Chondrocyte (in vitro differentiated cells): ENCODE measurements at regions not wholly inside any gene's neighbourhood (a gene's known extent, or its start where the extent isn't known, plus 50 kb on each side); places are given as distances from the start of the nearest gene placed in this dataset.

Experiments used
- DNase-seq: peaks from one replicate; pipeline ENCODE4 v3.0.0; 2021; ENCODE audit warnings: mixed read lengths, low spot score
- H3K27ac Mint-ChIP-seq: one replicate; pipeline ENCODE4 v1.8.0; 2021; ENCODE audit warnings: mild to moderate bottlenecking, moderate library complexity, mixed read lengths; ENCODE audit not compliant: unreplicated experiment
- H3K27me3 Mint-ChIP-seq: 2 replicates; pipeline ENCODE4 v1.8.0; 2021; ENCODE audit warnings: low read depth, mixed read lengths
- H3K36me3 Mint-ChIP-seq: 2 replicates; pipeline ENCODE4 v1.8.0; 2021; ENCODE audit warnings: low read depth, mixed read lengths
- H3K4me1 Mint-ChIP-seq: 2 replicates; pipeline ENCODE4 v1.8.0; 2021; ENCODE audit warnings: low read depth, mild to moderate bottlenecking, mixed read lengths
- H3K4me3 Mint-ChIP-seq: one replicate; pipeline ENCODE4 v1.8.0; 2021; ENCODE audit warnings: mild to moderate bottlenecking, moderate library complexity, mixed read lengths; ENCODE audit not compliant: unreplicated experiment
- H3K9me3 Mint-ChIP-seq: 2 replicates; pipeline ENCODE4 v1.8.0; 2021; ENCODE audit warnings: low read depth, mixed read lengths
- TF ChIP-seq, protein P1 (sequence below): fragments of 200-600 bp; sonication (generic); IDR thresholded peaks from 2 replicates; pipeline ENCODE4 v1.5.0; 2021; ENCODE audit warnings: antibody characterized with exemption, mild to moderate bottlenecking, moderate library complexity

DNA sequence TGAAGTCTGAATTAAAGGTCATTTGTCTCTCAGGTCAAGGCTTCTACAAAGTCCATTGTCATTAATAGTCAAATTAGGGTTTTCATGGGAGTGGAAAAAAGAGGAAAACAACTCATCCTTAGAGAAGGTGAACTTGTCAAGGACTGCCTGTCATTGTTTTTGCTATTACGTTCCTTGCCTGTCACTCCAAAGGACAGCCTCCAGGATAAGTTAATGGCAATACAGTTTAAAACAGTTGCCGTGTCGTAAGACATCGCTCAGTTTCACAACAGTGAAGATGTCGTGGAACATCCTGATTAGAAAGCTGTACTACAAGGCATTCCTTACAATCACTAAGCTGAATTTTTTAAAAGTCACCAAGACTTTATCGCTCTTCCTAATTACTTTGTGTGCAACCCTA is 466.8 kb upstream of the SMIM31 start:
- H3K36me3 Mint-ChIP-seq = no peaks in the 10 kb centered on the region
- no peaks in the 10 kb centered on the region for H3K4me1 Mint-ChIP-seq
- no peak overlapping the region for H3K27ac Mint-ChIP-seq
- H3K4me3 Mint-ChIP-seq = no peak overlapping the region
- no peaks in the 10 kb centered on the region for H3K9me3 Mint-ChIP-seq
- DNase-seq = no peak
- TF ChIP-seq, protein P1, sequence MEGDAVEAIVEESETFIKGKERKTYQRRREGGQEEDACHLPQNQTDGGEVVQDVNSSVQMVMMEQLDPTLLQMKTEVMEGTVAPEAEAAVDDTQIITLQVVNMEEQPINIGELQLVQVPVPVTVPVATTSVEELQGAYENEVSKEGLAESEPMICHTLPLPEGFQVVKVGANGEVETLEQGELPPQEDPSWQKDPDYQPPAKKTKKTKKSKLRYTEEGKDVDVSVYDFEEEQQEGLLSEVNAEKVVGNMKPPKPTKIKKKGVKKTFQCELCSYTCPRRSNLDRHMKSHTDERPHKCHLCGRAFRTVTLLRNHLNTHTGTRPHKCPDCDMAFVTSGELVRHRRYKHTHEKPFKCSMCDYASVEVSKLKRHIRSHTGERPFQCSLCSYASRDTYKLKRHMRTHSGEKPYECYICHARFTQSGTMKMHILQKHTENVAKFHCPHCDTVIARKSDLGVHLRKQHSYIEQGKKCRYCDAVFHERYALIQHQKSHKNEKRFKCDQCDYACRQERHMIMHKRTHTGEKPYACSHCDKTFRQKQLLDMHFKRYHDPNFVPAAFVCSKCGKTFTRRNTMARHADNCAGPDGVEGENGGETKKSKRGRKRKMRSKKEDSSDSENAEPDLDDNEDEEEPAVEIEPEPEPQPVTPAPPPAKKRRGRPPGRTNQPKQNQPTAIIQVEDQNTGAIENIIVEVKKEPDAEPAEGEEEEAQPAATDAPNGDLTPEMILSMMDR = no peak
- no peaks in the 10 kb centered on the region for H3K27me3 Mint-ChIP-seq

DNA sequence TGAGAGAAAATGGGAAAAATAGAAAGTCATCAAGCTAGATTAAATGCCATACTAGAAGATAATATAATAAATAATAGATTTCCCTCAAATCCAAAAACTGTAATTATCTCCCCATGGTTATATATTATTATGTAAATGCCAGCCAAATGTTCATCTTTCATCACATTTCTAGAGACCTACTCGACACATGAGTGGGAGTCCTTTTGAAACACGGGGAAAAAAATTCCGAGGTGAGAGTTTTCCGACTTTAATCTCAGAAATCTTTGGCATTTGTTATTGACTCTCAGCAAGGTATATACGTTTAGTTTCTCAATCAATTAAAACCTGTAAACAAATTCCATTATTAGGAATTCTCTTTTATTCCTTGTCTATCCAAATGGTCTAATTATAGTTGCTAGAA is 465.4 kb upstream of the SMIM31 start:
- no peak for DNase-seq
- TF ChIP-seq, protein P1 = no peak
- Mint-ChIP-seq H3K4me3 (no peak overlapping the region), H3K4me1 (no peaks in the 10 kb centered on the region), H3K36me3 (no peaks in the 10 kb centered on the region), H3K27ac (no peak overlapping the region), H3K27me3 (no peaks in the 10 kb centered on the region), H3K9me3 (no peaks in the 10 kb centered on the region)

DNA sequence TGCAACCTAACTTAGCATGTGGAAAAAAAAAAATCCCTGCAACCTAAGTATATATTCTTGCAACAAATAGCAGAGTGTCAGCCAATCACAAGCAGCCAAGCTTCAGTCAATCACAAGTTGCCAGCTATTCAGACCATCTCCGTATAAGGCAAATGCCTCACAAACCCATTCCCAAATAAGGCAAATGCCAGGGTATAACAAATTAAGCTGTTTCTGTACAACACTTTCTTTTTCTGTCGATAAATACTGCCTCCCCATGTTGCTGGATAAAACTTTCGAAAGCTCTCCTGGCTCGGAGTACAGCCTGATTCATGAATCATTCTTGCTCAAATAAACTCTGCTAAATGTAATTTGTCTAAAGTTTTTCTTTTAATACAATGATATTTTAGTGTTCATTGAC is 460.7 kb upstream of the SMIM31 start:
- Mint-ChIP-seq H3K9me3 (no peaks in the 10 kb centered on the region), H3K27me3 (no peaks in the 10 kb centered on the region), H3K4me3 (no peak overlapping the region), H3K36me3 (no peaks in the 10 kb centered on the region), H3K27ac (no peak overlapping the region), H3K4me1 (no peaks in the 10 kb centered on the region)
- TF ChIP-seq, protein P1 = no peak
- DNase-seq = no peak

DNA sequence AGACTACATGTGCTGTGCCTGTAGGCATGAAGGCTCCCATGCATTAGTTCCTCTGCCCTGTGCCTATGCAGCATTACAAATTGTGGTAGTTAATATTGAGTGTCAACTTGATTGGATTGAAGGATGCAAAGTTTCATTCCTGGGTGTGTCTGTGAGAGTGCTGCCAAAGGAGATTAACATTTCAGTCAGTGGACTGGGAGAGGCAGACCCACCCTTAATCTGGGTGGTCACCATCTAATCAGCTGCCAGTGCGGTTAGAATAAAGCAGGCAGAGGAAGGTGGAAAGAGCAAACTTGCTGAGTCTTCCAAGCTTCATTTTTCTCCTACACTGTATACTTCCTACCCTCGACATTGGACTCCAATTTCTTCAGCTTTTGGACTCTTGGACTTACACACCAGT is 460.2 kb upstream of the SMIM31 start:
- H3K27ac Mint-ChIP-seq = no peak overlapping the region
- TF ChIP-seq, protein P1 = no peak
- no peaks in the 10 kb centered on the region for H3K36me3 Mint-ChIP-seq
- no peak for DNase-seq
- H3K4me1 Mint-ChIP-seq = no peaks in the 10 kb centered on the region
- H3K4me3 Mint-ChIP-seq = no peak overlapping the region
- H3K27me3 Mint-ChIP-seq = no peaks in the 10 kb centered on the region
- H3K9me3 Mint-ChIP-seq = no peaks in the 10 kb centered on the region

DNA sequence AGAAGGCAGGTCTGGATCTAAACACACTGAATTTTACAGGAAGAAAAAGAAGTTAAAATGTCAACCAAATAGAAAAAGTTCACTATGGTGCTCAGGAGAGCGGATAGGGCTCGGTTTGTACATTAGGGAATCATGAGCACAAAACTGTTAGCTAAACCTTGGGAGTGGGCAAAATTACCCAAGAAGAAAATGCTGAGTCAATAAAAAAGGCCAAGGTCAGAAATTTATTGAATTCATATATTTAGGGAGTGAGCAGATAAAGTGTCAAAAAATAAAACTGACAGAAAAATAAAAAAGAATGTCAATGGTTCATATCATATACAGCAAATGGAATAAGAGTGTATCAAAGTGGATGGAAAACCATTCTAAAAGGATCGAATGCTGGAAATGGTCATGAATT is 452.5 kb upstream of the SMIM31 start:
- DNase-seq = no peak
- Mint-ChIP-seq H3K27me3 (no peaks in the 10 kb centered on the region), H3K4me1 (no peaks in the 10 kb centered on the region), H3K36me3 (no peaks in the 10 kb centered on the region), H3K27ac (no peak overlapping the region), H3K9me3 (no peaks in the 10 kb centered on the region), H3K4me3 (no peak overlapping the region)
- TF ChIP-seq, protein P1 = no peak
